ENCODE measurements at regions not wholly inside any gene's neighbourhood (a gene's known extent, or its start where the extent isn't known, plus 50 kb on each side); places are given as distances from the start of the nearest gene placed in this dataset.

DNA sequence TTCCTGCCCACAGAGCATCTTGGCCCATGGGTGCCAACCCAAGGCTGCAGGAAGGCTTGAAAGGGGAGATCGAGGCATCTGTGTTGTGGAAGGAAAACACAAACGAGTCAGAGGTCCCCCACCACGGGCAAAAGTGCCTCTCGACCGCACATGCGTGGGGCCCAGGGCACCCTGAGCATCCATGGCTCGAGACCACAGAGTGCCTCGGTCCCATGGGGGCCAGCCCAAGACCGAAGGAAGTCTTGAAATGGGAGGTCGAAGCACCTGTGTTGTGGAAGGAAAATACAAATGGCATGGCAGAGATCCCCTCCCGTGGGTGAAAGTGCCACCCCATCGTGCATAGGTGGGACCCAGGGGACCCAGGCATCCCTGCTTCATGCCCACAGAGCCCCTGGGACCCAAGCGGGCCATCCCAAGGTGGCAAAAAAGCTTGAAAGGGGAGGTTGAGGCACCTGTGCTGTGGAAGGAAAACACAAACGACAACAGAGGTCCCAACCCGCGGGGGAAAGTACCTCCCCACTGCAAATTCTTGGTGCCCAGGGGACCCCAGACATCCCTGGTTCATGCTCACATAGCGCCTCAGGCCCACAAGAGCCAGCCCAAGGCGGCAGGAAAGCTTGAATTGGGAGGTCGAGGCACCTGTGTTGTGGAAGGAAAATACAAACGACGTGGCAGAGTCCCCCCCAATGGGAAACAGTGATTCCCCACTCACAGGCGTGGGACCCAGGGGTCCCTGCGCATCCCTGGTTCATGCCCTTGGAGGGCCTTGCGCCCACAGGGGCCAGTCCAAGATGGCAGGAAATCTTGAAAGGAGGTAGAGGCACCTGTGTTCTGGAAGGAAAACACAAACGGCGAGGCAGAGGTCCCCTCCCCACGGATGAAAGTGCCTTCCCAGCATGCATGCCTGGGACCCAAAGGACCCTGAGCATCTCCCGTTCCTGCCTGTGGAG lies 373.0 kb downstream of the ALG10 start:
- DNase-seq (ENCODE audit: low read depth), result no peak

DNA sequence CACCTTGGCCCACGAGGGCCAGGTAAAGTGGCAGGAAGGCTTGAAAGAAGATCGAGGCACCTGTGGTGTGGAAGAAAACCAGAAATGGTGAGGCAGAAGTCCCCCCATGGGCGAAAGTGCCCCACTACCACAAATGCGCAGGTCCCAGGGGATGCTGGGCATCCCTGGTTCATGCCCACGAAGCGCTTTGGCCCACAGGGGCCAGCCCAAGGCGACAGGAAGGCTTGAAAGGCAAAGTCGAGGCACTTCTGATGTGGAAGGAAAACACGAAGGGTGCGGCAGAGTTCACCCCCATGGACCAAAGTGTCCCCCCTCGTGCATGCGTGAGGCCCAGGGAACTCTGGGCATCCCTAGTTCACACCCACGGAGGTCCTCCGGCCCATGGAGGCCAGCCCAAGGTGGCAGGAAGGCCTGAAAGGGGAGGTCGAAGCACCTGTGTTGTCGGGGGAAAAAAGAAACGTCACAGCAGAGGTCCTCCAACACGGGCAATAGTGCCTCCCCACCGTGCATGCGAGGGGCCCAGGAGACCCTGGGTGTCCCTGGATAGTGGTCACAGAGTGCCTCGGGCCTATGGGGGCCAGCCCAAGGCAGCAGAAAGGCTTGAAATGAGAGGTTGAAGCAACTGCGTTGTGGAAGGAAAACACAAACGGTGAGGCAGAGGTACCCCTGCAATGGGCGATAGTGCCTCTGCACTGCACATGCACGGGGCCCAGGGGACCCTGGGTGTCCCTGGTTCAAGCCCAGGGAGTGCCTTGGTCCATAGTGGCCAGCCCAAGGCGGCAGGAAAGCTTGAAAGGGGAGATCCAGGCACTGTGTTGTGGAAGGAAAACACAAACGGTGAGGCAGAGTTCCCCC lies 373.9 kb downstream of the ALG10 start:
- DNase-seq (ENCODE audit: low read depth), result no peak

DNA sequence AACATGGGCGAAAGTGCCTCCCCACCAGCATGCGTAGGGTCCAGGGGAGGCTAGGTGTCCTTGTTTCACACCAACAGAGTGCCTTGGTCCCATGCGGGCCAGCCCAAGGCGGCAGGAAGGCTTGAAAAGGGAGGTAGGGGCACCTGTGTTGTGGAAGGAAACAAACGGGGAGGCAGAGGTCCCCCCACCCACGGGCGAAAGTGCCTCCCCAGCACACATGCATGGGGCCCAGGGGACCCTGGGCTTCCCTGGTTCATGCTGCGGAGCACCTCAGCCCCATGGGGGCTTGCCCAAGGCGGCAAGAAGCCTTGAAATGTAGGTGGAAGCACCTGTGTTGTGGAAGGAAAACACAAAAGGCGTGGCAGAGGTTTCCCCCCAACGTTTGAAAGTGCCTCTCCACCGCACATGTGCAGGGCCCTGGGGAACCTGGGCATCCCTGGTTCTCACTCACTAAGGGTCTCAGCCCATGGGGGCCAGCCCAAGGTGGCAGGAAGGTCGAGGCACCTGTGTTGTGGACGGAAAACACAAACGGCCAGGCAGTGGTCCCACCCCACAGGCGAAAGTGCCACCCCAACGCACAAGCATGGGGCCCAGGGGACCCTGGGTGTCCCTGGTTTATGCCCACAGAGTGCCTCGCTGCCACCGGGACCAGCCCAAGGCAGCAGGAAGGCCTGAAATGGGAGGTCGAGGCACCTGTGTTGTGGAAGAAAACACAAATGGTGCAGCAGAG lies 374.7 kb downstream of the ALG10 start:
- no peak for DNase-seq (ENCODE audit: low read depth)

DNA sequence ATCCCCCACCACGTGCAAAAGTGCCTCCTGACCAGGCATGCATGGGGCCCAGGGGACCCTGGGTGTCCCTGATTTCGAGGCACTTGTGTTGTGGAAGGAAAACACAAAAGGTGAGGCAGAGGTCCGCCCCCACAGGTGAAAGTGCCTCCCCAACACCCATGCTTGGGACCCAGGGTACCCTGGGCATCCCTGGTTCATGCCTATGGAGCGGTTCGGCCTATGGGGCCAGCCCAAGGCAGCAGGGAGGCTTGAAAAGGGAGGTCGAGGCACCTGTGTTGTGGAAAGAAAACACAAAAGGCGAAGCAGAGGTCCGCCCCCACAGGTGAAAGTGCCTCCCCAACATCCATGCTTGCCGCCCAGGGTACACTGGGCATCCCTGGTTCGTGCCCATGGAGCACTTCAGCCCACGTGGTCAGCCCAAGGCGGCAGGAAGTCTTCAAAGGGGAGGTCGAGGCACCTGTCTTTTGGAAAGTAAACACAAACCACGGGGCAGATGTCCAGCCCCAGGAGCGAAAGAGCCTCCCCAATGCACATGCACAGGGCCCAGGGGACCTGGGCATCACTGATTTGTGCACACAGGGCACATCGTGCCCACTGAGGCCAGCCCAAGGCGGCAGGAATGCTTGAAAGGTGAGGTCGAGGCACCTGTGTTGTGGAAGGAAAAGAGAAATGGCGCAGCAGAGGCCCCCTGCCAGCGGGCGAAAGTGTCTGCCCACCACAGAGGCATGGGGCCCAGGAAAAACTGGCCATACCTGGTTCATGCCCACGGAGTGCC lies 375.5 kb downstream of the ALG10 start:
- DNase-seq (ENCODE audit: low read depth), result no peak

DNA sequence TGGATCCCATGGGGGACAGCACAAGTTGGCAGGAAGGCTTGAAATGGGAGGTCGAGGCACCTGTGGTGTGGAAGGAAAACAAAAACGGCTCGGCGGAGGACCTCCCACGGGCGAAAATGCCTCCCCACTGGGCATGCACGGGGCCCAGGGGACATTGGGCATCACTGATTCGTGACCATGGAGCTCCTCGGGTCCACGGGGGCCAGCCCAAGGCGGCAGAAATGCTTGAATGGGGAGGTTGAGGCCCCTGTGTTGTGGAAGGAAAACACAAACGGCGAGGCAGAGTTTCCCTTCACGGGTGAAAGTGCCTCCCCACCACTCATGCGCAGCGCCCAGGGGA lies 376.0 kb downstream of the ALG10 start:
- no peak for DNase-seq (ENCODE audit: low read depth)

DNA sequence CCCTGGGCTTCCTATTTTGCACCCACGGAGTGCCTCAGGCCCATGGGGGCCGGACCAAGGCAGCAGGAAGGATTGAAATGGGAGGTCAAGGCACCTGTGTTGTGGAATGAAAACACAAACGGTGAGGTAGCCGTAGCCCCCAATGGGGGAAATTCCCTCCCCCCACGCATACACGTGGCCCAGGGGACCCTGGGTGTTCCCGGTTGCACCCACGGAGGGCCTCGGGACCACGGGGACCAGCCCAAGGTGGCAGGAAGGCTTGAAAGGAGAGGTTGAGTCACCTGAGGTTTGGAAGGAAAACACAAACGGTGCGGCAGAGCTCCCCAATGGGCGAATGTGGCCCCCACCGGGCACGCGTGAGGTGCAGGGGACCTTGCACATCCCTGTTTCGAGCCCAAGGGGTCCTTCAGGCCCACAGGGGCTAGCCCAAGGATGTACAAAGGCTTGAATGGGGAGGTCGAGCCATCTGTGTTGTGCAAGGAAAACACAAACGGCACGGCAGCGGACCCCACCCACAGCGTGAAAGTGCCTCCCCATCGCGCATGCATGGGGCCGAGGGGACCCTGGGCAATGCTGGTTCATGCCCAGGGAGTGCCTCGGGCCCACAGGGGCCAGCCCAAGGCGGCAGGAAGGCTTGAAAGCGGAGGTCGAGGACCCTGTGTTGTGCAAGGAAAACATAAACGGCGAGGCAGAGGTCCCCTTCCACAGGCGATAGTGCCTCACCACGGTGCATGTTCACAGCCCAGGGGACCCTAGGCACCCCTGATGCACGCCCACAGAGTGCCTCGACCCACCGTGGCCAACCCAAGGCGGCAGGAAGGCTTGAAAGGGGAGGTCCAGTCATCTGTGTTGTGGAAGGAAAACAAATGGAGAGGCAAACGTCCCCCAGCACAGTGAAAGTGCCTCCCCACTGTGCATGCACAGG lies 376.7 kb downstream of the ALG10 start:
- no peak for DNase-seq (ENCODE audit: low read depth)

DNA sequence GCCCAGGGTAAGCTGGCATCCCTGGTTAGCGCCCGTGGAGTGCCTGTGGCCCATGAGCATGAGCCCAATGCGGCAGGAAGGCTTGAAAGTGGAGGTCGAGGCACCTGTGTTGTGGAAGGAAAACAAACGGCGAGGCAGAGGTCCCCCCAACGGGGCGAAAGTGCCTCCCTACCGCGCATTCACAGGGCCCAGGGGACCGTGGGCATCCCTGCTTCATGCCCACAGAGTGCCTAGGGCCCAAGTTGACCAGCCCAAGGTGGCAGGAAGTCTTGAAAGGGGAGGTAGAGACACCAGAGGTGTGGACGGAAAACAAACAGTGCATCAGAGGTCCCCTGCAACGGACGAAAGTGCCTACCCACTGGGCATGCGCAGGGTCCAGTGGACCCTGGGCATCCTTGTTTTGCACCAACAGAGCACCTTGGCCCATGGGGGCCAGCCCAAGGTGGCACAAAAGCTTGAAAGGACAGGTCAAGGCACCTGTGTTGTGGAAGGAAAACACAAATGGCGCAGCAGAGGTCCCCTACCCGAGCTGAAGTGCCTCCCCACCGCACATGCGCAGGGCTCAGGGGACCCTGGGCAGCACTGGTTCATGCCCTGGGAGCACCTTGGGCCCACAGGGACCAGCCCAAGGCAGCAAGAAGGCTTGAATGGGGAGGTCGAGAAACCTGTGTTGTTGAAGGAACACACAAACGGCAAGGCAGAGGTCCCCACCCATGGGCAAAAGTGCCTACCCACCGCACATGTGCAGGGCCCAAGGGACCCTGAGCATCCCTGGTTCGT lies 377.5 kb downstream of the ALG10 start:
- DNase-seq (ENCODE audit: low read depth), result no peak

DNA sequence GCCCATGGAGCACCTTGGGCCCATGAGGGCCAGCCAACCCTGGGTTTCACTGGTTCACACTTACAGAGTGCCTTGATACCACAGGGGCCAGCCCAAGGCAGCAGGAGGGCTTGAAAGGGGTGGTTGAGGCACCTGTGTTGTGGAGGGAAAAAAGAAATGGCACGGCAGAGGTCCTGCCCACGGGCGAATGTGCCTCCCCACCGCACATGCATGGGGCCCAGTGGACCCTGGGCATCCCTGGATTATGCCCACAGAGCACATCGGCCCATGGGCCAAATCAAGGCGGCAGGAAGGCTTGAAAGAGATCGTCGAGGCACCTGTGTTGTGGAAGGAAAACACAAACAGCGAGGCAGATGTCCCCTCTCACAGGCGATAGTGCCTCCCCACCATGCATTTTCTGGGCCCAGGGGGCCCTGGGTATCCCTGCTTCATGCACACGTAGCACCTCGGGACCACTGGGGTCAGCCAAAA lies 378.1 kb downstream of the ALG10 start:
- DNase-seq (ENCODE audit: low read depth), result no peak

DNA sequence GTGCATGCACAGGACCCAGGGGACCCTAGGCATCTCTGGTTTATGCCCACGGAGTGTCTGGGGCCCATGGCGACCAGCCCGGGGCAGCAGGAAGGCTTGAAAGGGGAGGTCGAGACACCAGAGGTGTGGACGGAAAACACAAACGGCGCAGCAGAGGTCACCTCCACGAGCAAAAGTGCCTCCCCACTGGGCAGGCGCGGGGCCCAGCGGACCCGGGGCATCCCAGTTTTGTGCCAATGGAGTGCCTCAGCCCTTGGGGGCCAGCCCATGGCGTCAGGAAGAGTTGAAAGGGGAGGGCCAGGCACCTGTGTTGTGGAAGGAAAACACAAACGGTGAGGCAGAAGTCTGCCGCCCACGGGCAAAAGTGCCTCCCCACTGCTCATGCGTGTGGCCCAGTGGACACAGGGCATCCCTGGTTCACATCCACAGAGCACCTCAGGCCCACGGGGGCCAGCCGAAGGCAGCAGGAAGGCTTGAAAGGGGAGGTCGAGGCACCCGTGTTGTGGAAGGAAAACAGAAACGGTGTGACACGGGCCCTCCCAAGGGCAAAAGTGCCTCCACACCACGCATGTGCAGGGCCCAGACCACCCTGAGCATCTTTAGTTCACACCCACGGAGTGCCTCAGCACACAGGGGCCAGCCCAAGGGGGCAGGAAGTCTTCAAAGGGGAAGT lies 378.8 kb downstream of the ALG10 start:
- DNase-seq (ENCODE audit: low read depth), result no peak

DNA sequence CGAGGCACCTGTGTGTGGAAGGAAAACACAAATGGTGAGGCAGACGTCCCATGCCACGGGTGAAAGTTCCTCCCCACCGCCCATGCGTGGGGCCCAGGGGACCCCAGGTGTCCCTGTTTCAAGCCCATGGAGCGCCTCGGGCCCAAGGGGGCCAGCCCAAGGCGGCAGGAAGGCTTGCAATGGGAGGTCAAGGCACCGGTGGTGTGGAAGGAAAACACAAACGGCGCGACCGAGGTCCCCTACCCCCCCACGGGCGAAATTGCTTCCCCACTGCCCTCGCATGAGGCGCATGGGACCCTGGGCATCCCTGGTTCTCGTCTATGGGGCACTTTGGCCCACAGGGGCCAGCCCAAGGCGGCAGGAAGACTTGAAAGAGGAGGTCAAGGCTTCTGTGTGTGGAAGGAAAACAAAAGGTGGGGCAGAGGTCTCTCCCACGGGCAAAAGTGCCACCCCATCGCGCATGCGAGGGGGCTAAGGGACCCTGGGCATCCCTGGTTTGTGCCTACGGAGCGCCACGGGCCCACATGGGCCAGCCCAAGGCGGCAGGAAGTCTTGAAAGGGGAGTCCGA lies 379.4 kb downstream of the ALG10 start:
- no peak for DNase-seq (ENCODE audit: low read depth)

DNA sequence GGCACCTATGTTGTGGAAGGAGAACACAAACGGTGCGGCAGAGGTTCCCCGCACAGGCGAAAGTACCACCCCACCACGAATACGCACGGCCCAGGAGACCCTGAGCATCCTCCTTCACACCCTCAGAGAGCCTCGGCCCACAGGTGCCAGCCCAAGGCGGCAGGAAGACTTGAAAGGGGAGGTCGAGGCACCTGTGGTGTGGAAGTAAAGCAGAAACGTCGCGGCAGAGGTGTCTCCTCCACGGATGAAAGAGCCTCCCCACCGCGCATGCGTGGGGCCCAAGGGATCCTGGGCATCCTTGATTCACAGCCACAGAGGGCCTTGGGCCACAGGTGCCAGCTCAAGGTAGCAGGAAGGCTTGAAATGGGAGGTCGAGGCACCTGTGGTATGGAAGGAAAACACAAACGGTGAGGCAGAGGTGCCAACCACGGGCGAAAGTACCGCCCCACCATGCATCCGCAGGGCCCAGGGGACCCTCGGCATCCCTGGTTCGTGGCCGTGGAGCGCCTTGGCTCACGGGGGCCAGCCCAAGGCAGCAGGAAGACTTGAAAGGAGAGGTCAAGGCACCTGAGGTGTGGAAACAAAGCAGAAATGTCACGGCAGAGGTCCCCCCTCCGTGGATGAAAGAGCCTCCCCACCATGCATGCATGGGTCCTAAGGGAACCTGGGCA lies 380.1 kb downstream of the ALG10 start:
- no peak for DNase-seq (ENCODE audit: low read depth)

DNA sequence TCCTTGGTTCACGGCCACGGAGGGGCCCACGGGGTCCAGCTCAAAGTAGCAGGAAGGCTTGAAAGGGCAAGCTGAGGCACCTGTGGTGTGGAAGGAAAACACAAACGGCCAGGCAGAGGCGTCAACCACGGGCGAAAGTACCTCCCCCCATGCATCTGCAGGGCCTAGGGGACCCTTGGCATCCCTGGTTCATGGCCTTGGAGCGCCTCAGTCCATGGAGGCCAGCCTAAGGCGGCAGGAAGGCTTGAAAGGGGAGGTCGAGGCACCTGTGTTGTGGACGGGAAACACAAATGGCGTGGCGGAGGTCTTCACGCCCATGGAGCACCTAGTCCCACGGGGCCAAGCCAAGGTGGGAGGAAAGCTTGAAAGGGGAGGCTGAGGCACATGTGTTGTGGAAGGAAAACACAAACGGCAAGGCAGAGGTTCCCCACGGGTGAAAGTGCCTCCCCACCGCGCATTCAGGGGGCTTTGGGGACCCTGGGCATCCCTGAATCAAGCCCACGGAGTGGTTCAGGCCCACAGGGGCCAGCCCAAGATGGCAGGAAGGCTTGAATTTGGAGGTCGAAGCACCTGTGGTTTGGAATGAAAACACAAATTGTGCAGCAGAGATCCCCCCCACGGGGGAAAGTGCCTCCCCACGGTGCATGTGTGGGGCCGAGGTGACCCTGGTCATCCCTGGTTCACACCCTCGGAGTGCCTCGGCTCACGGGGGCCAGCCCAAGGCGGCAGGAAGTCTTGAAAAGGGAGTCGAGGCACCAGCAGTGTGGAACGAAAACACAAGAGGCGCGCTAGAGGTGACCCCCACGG lies 380.8 kb downstream of the ALG10 start:
- no peak for DNase-seq (ENCODE audit: low read depth)

DNA sequence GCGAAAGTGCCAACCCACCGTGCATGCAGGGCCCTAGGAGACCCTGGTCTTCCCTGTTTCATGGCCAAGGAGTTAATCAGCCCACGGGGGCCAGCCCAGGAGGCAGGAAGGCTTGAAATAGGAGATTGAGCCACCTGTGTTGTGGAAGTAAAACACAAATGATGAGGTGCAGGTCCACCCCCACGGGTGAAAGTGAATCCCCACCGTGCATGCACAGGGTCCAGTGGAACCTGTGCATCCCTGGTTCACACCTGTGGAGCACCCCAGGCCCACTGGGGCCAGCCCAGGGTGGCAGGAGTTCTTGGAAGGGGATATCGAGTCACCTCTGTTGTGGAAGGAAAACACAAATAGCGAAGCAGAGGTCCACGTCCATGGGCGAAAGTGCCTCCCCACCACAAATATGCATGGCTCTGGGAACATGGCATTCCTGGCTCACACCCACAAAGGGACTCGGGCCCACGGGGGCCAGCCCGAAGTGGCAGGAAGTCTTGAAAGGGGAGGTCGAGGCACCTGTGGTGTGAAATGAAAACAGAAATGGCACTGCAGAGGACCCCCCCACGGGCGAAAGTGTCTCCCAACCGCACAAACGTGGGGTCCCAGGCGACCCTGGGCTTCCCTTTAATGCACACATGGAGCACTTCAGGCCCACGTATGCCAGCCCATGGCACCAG lies 381.5 kb downstream of the ALG10 start:
- DNase-seq (ENCODE audit: low read depth), result no peak

DNA sequence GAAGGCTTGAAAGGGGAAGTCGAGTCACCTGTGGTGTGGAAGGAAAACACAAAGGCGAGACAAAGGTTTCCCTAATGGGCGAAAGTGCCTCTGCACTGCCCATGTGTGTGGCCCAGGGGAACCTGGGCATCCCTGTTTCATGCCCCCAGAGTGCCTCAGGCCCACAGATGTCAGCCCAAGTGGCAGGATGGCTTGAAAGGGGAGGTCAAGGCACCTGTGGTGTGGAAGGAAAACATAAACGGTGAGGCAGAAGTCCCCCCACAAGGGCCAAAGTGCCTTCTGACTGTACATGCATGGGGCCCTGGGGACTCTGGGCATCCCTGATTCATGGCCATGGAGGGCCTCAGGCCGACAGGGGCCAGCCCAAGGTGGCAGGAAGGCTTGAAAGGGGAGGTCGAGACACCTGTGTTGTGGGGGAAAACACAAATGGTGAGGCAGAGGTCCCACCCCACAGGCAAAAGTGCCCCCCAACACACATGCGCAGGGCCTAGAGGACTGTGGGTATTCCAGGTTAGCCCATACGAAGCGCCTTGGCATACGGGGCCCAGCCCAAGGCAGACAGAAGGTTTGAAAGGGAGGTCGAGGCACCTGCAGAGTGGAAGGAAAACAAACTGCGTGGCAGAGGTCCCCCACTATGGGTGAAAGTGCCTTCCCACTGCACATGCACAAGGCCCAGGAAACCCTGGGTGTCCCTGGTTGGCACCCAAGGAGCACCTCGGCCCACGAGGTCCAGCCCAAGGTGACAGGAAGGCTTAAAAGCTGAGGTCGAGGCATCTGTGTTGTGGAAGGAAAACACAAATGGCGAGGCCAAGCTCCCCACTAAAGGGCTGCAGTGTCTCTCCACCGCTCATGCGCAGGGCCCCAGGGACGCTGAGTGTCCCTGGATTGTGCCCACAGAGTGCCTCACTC lies 382.3 kb downstream of the ALG10 start:
- no peak for DNase-seq (ENCODE audit: low read depth)
